PC-3 (cell line): ENCODE measurements at regions not wholly inside any gene's neighbourhood (a gene's known extent, or its start where the extent isn't known, plus 50 kb on each side); places are given as distances from the start of the nearest gene placed in this dataset.

Experiments
- EZH2 ChIP-seq: fragments of 300-600 bp; sonication (generic); IDR thresholded peaks from one replicate; pipeline ENCODE4 v1.6.1; 2017; ENCODE audit warnings: antibody characterized with exemption, mild to moderate bottlenecking, low read length; ENCODE audit not compliant: unreplicated experiment
- EZH2phosphoT487 ChIP-seq: fragments of 300-600 bp; sonication (generic); IDR thresholded peaks from 2 replicates; pipeline ENCODE4 v1.6.1; 2018; ENCODE audit warnings: mild to moderate bottlenecking, antibody characterized with exemption, low read length, borderline replicate concordance
- TF ChIP-seq, protein P1 (sequence below): fragments of 300-600 bp; sonication (generic); conservative IDR thresholded peaks from 2 replicates; pipeline ENCODE4 v1.5.1; 2017; ENCODE audit warnings: antibody characterized with exemption, low read depth, mild to moderate bottlenecking, low read length

DNA sequence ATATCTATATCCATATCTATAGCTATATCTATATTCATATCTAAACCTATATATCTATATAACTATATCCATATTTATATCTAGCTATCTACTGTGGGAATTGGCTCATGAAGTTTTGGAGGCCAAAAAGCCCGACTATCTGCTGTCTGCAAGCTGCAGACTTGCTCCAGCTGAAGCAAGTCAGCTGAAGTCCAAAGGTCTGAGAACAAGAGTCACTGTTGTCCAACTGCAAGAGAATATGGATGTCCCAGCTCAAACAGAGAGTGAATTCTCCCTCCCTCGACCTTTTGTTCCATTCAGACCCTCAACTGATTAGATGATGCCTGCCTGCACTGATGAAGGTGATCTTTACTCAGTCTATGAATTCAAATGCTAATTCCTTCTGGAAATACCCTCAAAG is 63.3 kb upstream of the VCX start:
- TF ChIP-seq, protein P1, sequence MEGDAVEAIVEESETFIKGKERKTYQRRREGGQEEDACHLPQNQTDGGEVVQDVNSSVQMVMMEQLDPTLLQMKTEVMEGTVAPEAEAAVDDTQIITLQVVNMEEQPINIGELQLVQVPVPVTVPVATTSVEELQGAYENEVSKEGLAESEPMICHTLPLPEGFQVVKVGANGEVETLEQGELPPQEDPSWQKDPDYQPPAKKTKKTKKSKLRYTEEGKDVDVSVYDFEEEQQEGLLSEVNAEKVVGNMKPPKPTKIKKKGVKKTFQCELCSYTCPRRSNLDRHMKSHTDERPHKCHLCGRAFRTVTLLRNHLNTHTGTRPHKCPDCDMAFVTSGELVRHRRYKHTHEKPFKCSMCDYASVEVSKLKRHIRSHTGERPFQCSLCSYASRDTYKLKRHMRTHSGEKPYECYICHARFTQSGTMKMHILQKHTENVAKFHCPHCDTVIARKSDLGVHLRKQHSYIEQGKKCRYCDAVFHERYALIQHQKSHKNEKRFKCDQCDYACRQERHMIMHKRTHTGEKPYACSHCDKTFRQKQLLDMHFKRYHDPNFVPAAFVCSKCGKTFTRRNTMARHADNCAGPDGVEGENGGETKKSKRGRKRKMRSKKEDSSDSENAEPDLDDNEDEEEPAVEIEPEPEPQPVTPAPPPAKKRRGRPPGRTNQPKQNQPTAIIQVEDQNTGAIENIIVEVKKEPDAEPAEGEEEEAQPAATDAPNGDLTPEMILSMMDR, result no peak
- no peak for TF ChIP-seq EZH2phosphoT487
- no peak for TF ChIP-seq EZH2
